Gastroesophageal sphincter (tissue), 4 donors: ENCODE measurements at regions not wholly inside any gene's neighbourhood (a gene's known extent, or its start where the extent isn't known, plus 50 kb on each side); places are given as distances from the start of the nearest gene placed in this dataset.

ENCODE experiments used
- ATAC-seq: fragments of 150-250 bp; one replicate; pipeline ENCODE4 v1.9.1; 2016; ENCODE audit warnings: mild to moderate bottlenecking, moderate library complexity
- H3K27ac ChIP-seq, 4 donors: fragments of 200-600 bp; sonication (generic) in 3 of 4; 1 replicate in 3 of 4; 2 replicates in 1 of 4; pipeline ENCODE4 v1.5.1; 2016 to 2019
- H3K27me3 ChIP-seq: fragments of 200-600 bp; sonication (generic); one replicate; pipeline ENCODE4 v1.5.1; 2019
- H3K36me3 ChIP-seq, 2 donors: fragments of 200-600 bp; sonication (generic); one replicate each; pipeline ENCODE4 v1.5.1; 2019; ENCODE audit warnings: control low read depth in 1 of 2
- H3K4me1 ChIP-seq, 3 donors: fragments of 200-600 bp; sonication (generic); 1 replicate in 2 of 3; 2 replicates in 1 of 3; pipeline ENCODE4 v1.5.1; 2016 to 2019; ENCODE audit warnings: control low read depth in 2 of 3
- H3K4me3 ChIP-seq, 2 donors: fragments of 200-600 bp; sonication (generic); one replicate each; pipeline ENCODE4 v1.5.1; 2019; ENCODE audit warnings: mild to moderate bottlenecking in 1 of 2, moderate library complexity in 1 of 2
- H3K9me3 ChIP-seq, 3 donors: fragments of 200-600 bp; sonication (generic); one replicate each; pipeline ENCODE4 v1.5.1; 2017 to 2019; ENCODE audit warnings: control low read depth in 2 of 3
- CTCF ChIP-seq, 4 experiments: fragments of 200-600 bp in 2 of 4; fragments of 450-650 bp in 2 of 4; sonication (generic) in 1 of 4; IDR thresholded peaks; one replicate each; pipeline ENCODE4 v1.5.1; 2017 to 2019; ENCODE audit warnings: antibody characterized with exemption in 4 of 4, mild to moderate bottlenecking in 2 of 4, moderate library complexity in 2 of 4
- EP300 ChIP-seq: sonication (generic); formaldehyde crosslinking; IDR thresholded peaks from one replicate; pipeline ENCODE4 v1.6.1; 2017; ENCODE audit warnings: antibody characterized with exemption, mild to moderate bottlenecking
- POLR2A ChIP-seq, 2 donors: fragments of 450-650 bp; IDR thresholded peaks; one replicate each; pipeline ENCODE4 v1.6.1; 2017; ENCODE audit warnings: antibody characterized with exemption in 2 of 2, mild to moderate bottlenecking in 2 of 2, moderate library complexity in 1 of 2
- POLR2AphosphoS5 ChIP-seq: sonication (generic); formaldehyde crosslinking; IDR thresholded peaks from one replicate; pipeline ENCODE4 v1.6.1; 2017; ENCODE audit warnings: antibody characterized with exemption
- WGBS, 2 donors: methylation state at CpG; one replicate each; pipeline ENCODE4 v1.1.5; 2018; ENCODE audit warnings: low coverage in 1 of 2; 5-methylcytosine and 5-hydroxymethylcytosine counted together

- H3K4me1 ChIP-seq, result no peaks in the 10 kb centered on the region
- H3K27ac ChIP-seq, result no peak overlapping the region
- ATAC-seq, result no peak
- H3K27me3 ChIP-seq, result peaks cover under 1% of the 10 kb centered on the region
- TF ChIP-seq POLR2A (IDR thresholded peaks at IDR 0.05) (no peak), EP300 (no peak), CTCF (IDR thresholded peaks at IDR 0.05) (no peak), POLR2AphosphoS5 (no peak)
- 49 to 87% methylated on average over 4 to 7 of the region's 8 CpGs for WGBS, 2 donors
- H3K4me3 ChIP-seq, result no peak overlapping the region
- no peaks in the 10 kb centered on the region for H3K36me3 ChIP-seq
- no peaks in the 10 kb centered on the region for H3K9me3 ChIP-seq
Measured at GRCh38 chr18:77622009-77622692, 372.5 kb downstream of the GALR1 start.

- ATAC-seq, result no peak
- Histone ChIP-seq H3K27me3 (no peaks in the 10 kb centered on the region), H3K4me1 (peaks cover 0 to 7% (median 0%) of the 10 kb centered on the region in 3 donors), H3K36me3 (no peaks in the 10 kb centered on the region), H3K4me3 (no peak overlapping the region), H3K9me3 (peaks cover 0 to 9% (median 0%) of the 10 kb centered on the region in 3 donors), H3K27ac (no peak overlapping the region)
- TF ChIP-seq EP300, result no peak
- no peak for TF ChIP-seq CTCF (IDR thresholded peaks at IDR 0.05)
- TF ChIP-seq POLR2AphosphoS5, result no peak
- no peak for TF ChIP-seq POLR2A (IDR thresholded peaks at IDR 0.05)
- WGBS, 2 donors, result 66 to 83% methylated on average over 8 of the region's 8 CpGs
Measured at GRCh38 chr18:77632758-77633157, 383.1 kb downstream of the GALR1 start.

- Histone ChIP-seq H3K36me3 (no peaks in the 10 kb centered on the region), H3K27ac (no peak overlapping the region), H3K27me3 (no peaks in the 10 kb centered on the region), H3K9me3 (peaks cover 0 to 9% (median 0%) of the 10 kb centered on the region in 3 donors), H3K4me3 (no peak overlapping the region), H3K4me1 (peaks cover 0 to 7% (median 0%) of the 10 kb centered on the region in 3 donors)
- ATAC-seq, result no peak
- TF ChIP-seq POLR2A (IDR thresholded peaks at IDR 0.05) (no peak), POLR2AphosphoS5 (no peak), EP300 (no peak), CTCF (IDR thresholded peaks at IDR 0.05) (no peak)
- whole genome bisulfite sequencing, 2 donors, result 69 to 86% methylated on average over 2 to 4 of the region's 7 CpGs
Measured at GRCh38 chr18:77634494-77634893, 384.8 kb downstream of the GALR1 start.

GRCh38 chr18:77635451-77635850, 385.8 kb downstream of the GALR1 start:
- Histone ChIP-seq H3K9me3 (peaks cover 0 to 9% (median 0%) of the 10 kb centered on the region in 3 donors), H3K36me3 (no peaks in the 10 kb centered on the region), H3K27me3 (no peaks in the 10 kb centered on the region), H3K4me3 (no peak overlapping the region), H3K4me1 (peaks cover 0 to 7% (median 0%) of the 10 kb centered on the region in 3 donors), H3K27ac (peak overlapping the region in 3 of 4 donors; percentile 7 to 42 (median 31))
- TF ChIP-seq POLR2AphosphoS5 (peak; percentile 15), CTCF (IDR thresholded peaks at IDR 0.05) (no peak)
- WGBS, 2 donors, result 47 to 52% methylated on average over 9 of the region's 9 CpGs
- ATAC-seq, result peak; percentile 73

- peaks cover 0 to 7% (median 0%) of the 10 kb centered on the region in 3 donors for H3K4me1 ChIP-seq
- no peak overlapping the region for H3K4me3 ChIP-seq
- WGBS, 2 donors, result 40 to 68% methylated on average over 4 to 6 of the region's 6 CpGs
- no peaks in the 10 kb centered on the region for H3K36me3 ChIP-seq
- peak; percentile 13 for ATAC-seq
- no peak for TF ChIP-seq EP300
- no peak for TF ChIP-seq POLR2AphosphoS5
- H3K27me3 ChIP-seq, result no peaks in the 10 kb centered on the region
- H3K27ac ChIP-seq, result peak overlapping the region in 1 of 4 donors; percentile 7
- H3K9me3 ChIP-seq, result peaks cover 0 to 9% (median 0%) of the 10 kb centered on the region in 3 donors
Measured at GRCh38 chr18:77635858-77636257, 386.2 kb downstream of the GALR1 start.
